Stimulated activated naive CD8-positive, alpha-beta T cell treated with anti-CD3 and anti-CD28 coated beads, Interleukin-15, amount 100 ng/mL, for 72 hours (primary cell): ENCODE measurements at regions not wholly inside any gene's neighbourhood (a gene's known extent, or its start where the extent isn't known, plus 50 kb on each side); places are given as distances from the start of the nearest gene placed in this dataset.
"Not testable (repeated sequence)": the region's sequence is repeated elsewhere in the genome, so short reads cannot be mapped to it uniquely, and the experiment has no call there.

Experiments used
- ATAC-seq: fragments of 150-1000 bp; cut with Tn5 transposase; 2 replicates; pipeline ENCODE4 v1.10.0; 2021; ENCODE audit warnings: mild to moderate bottlenecking, moderate library complexity
- DNase-seq, 2 donors: peaks; one replicate each; pipeline ENCODE4 v3.0.0; 2021 to 2022
- H3K27ac Mint-ChIP-seq, 2 donors: one replicate each; pipeline ENCODE4 v1.8.0; 2022; ENCODE audit warnings: mild to moderate bottlenecking in 2 of 2, mixed read lengths in 2 of 2, moderate library complexity in 2 of 2
- H3K27me3 Mint-ChIP-seq: one replicate; pipeline ENCODE4 v1.8.0; 2022; ENCODE audit warnings: mixed read lengths
- H3K4me1 Mint-ChIP-seq: one replicate; pipeline ENCODE4 v1.8.0; 2022; ENCODE audit warnings: mild to moderate bottlenecking, mixed read lengths
- H3K4me3 Mint-ChIP-seq, 2 donors: one replicate each; pipeline ENCODE4 v1.8.0; 2022; ENCODE audit warnings: mild to moderate bottlenecking in 2 of 2, mixed read lengths in 2 of 2, moderate library complexity in 1 of 2
- H3K9me3 Mint-ChIP-seq, 2 donors: one replicate each; pipeline ENCODE4 v1.8.0; 2022; ENCODE audit warnings: mixed read lengths in 2 of 2

GRCh38 chr13:68727165-68727564 lies 1380.5 kb upstream of the ATXN8OS start:
- no peaks in the 10 kb centered on the region for H3K27me3 Mint-ChIP-seq
- ATAC-seq = no peak
- peaks cover 0 to 5% of the 10 kb centered on the region in 2 donors for H3K9me3 Mint-ChIP-seq
- H3K27ac Mint-ChIP-seq = no peak overlapping the region
- no peaks in the 10 kb centered on the region for H3K4me1 Mint-ChIP-seq
- no peak overlapping the region for H3K4me3 Mint-ChIP-seq
- DNase-seq = no peak

GRCh38 chr13:68719815-68720214 lies 1387.8 kb upstream of the ATXN8OS start:
- H3K27me3 Mint-ChIP-seq = no peaks in the 10 kb centered on the region
- H3K9me3 Mint-ChIP-seq = no peaks in the 10 kb centered on the region
- ATAC-seq = no peak
- H3K4me3 Mint-ChIP-seq = no peak overlapping the region
- H3K27ac Mint-ChIP-seq = no peak overlapping the region
- no peak for DNase-seq
- no peaks in the 10 kb centered on the region for H3K4me1 Mint-ChIP-seq

GRCh38 chr13:68715651-68716050 lies 1392.0 kb upstream of the ATXN8OS start:
- ATAC-seq = no peak

GRCh38 chr13:68714292-68714691 lies 1393.3 kb upstream of the ATXN8OS start:
- H3K27ac Mint-ChIP-seq = no peak overlapping the region
- H3K4me3 Mint-ChIP-seq = no peak overlapping the region
- DNase-seq = no peak
- no peaks in the 10 kb centered on the region for H3K4me1 Mint-ChIP-seq
- ATAC-seq = no peak
- peaks cover 0 to 11% of the 10 kb centered on the region in 2 donors for H3K9me3 Mint-ChIP-seq
- no peaks in the 10 kb centered on the region for H3K27me3 Mint-ChIP-seq

More at GRCh38 chr13:68715651-68716050, 1392.0 kb upstream of the ATXN8OS start:
- DNase-seq = no peak
- Mint-ChIP-seq H3K4me1 (no peaks in the 10 kb centered on the region), H3K27ac (no peak overlapping the region), H3K9me3 (peaks cover 0 to 11% of the 10 kb centered on the region in 2 donors), H3K27me3 (no peaks in the 10 kb centered on the region), H3K4me3 (no peak overlapping the region)

- peaks cover 0 to 11% of the 10 kb centered on the region in 2 donors for H3K9me3 Mint-ChIP-seq
- H3K27me3 Mint-ChIP-seq = no peaks in the 10 kb centered on the region
- H3K4me3 Mint-ChIP-seq = no peak overlapping the region
- no peak for DNase-seq
- no peaks in the 10 kb centered on the region for H3K4me1 Mint-ChIP-seq
- no peak overlapping the region for H3K27ac Mint-ChIP-seq
- ATAC-seq = no peak
Measured at GRCh38 chr13:68713394-68713793, 1394.2 kb upstream of the ATXN8OS start.

GRCh38 chr13:68708336-68708908 lies 1399.2 kb upstream of the ATXN8OS start:
- H3K27me3 Mint-ChIP-seq = no peaks in the 10 kb centered on the region
- H3K4me3 Mint-ChIP-seq = no peak overlapping the region

GRCh38 chr13:68706044-68706443 lies 1401.6 kb upstream of the ATXN8OS start:
- H3K4me1 Mint-ChIP-seq, H3K4me3 Mint-ChIP-seq, H3K27me3 Mint-ChIP-seq, DNase-seq, H3K27ac Mint-ChIP-seq, ATAC-seq: not testable (repeated sequence)
- peaks cover 6 to 11% of the 10 kb centered on the region in 2 donors for H3K9me3 Mint-ChIP-seq

More at GRCh38 chr13:68708336-68708908, 1399.2 kb upstream of the ATXN8OS start:
- DNase-seq (no peak), ATAC-seq (no peak)
- H3K4me1 Mint-ChIP-seq = no peaks in the 10 kb centered on the region
- no peak overlapping the region for H3K27ac Mint-ChIP-seq
- peaks cover 6 to 20% of the 10 kb centered on the region in 2 donors for H3K9me3 Mint-ChIP-seq

GRCh38 chr13:68697551-68697950 lies 1410.1 kb upstream of the ATXN8OS start:
- Mint-ChIP-seq H3K4me3 (no peak overlapping the region), H3K9me3 (peaks cover 5 to 11% of the 10 kb centered on the region in 2 donors), H3K4me1 (no peaks in the 10 kb centered on the region), H3K27me3 (no peaks in the 10 kb centered on the region), H3K27ac (no peak overlapping the region)
- no peak for ATAC-seq
- no peak for DNase-seq

- H3K27me3 Mint-ChIP-seq = no peaks in the 10 kb centered on the region
- ATAC-seq = no peak
- no peaks in the 10 kb centered on the region for H3K4me1 Mint-ChIP-seq
- no peak overlapping the region for H3K27ac Mint-ChIP-seq
- DNase-seq = no peak
- H3K4me3 Mint-ChIP-seq = no peak overlapping the region
- H3K9me3 Mint-ChIP-seq = peaks cover 5 to 11% of the 10 kb centered on the region in 2 donors
Measured at GRCh38 chr13:68696907-68697306, 1410.7 kb upstream of the ATXN8OS start.

GRCh38 chr13:68692049-68692448 lies 1415.6 kb upstream of the ATXN8OS start:
- Mint-ChIP-seq H3K27ac (no peak overlapping the region), H3K27me3 (no peaks in the 10 kb centered on the region), H3K9me3 (peaks cover 10 to 12% of the 10 kb centered on the region in 2 donors), H3K4me1 (no peaks in the 10 kb centered on the region), H3K4me3 (no peak overlapping the region)
- ATAC-seq (no peak), DNase-seq (no peak)

- H3K9me3 Mint-ChIP-seq = peaks cover 10 to 11% of the 10 kb centered on the region in 2 donors
- H3K27me3 Mint-ChIP-seq = no peaks in the 10 kb centered on the region
- ATAC-seq = no peak
- DNase-seq = no peak
- no peak overlapping the region for H3K4me3 Mint-ChIP-seq
- no peaks in the 10 kb centered on the region for H3K4me1 Mint-ChIP-seq
- no peak overlapping the region for H3K27ac Mint-ChIP-seq
Measured at GRCh38 chr13:68690567-68690966, 1417.1 kb upstream of the ATXN8OS start.

GRCh38 chr13:68676513-68677115 lies 1431.0 kb upstream of the ATXN8OS start:
- ATAC-seq = no peak
- no peak overlapping the region for H3K27ac Mint-ChIP-seq
- peaks cover 5 to 19% of the 10 kb centered on the region in 2 donors for H3K9me3 Mint-ChIP-seq
- no peak overlapping the region for H3K4me3 Mint-ChIP-seq
- DNase-seq = no peak
- H3K27me3 Mint-ChIP-seq = no peaks in the 10 kb centered on the region
- H3K4me1 Mint-ChIP-seq = no peaks in the 10 kb centered on the region

GRCh38 chr13:68675209-68675608 lies 1432.4 kb upstream of the ATXN8OS start:
- peaks cover 0 to 15% of the 10 kb centered on the region in 2 donors for H3K9me3 Mint-ChIP-seq
- no peak overlapping the region for H3K4me3 Mint-ChIP-seq
- no peak for DNase-seq
- no peaks in the 10 kb centered on the region for H3K27me3 Mint-ChIP-seq
- no peak for ATAC-seq
- H3K27ac Mint-ChIP-seq = no peak overlapping the region
- no peaks in the 10 kb centered on the region for H3K4me1 Mint-ChIP-seq

GRCh38 chr13:68667863-68668262 lies 1437.7 kb upstream of the PCDH9 start:
- no peak overlapping the region for H3K27ac Mint-ChIP-seq
- H3K4me1 Mint-ChIP-seq = no peaks in the 10 kb centered on the region
- ATAC-seq (no peak), DNase-seq (no peak)
- no peak overlapping the region for H3K4me3 Mint-ChIP-seq
- no peaks in the 10 kb centered on the region for H3K9me3 Mint-ChIP-seq
- no peaks in the 10 kb centered on the region for H3K27me3 Mint-ChIP-seq

- ATAC-seq = no peak
- H3K4me3 Mint-ChIP-seq = no peak overlapping the region
Measured at GRCh38 chr13:68666774-68667397, 1436.8 kb upstream of the PCDH9 start.

GRCh38 chr13:68645814-68646213 lies 1415.7 kb upstream of the PCDH9 start:
- Mint-ChIP-seq H3K27me3 (no peaks in the 10 kb centered on the region), H3K4me3 (no peak overlapping the region), H3K9me3 (peaks cover 12 to 13% of the 10 kb centered on the region in 2 donors), H3K27ac (no peak overlapping the region), H3K4me1 (no peaks in the 10 kb centered on the region)
- DNase-seq = no peak
- ATAC-seq = no peak

More at GRCh38 chr13:68666774-68667397, 1436.8 kb upstream of the PCDH9 start:
- no peak overlapping the region for H3K27ac Mint-ChIP-seq
- H3K9me3 Mint-ChIP-seq = no peaks in the 10 kb centered on the region
- no peak for DNase-seq
- no peaks in the 10 kb centered on the region for H3K27me3 Mint-ChIP-seq
- H3K4me1 Mint-ChIP-seq = no peaks in the 10 kb centered on the region
